GM19238 (cell line): ENCODE measurements at regions not wholly inside any gene's neighbourhood (a gene's known extent, or its start where the extent isn't known, plus 50 kb on each side); places are given as distances from the start of the nearest gene placed in this dataset.
"Not testable (repeated sequence)": the region's sequence is repeated elsewhere in the genome, so short reads cannot be mapped to it uniquely, and the experiment has no call there.

Experiments
- DNase-seq: peaks from one replicate; pipeline ENCODE4 v3.0.0; 2011; ENCODE audit warnings: low spot score; ENCODE audit not compliant: insufficient read length

DNA sequence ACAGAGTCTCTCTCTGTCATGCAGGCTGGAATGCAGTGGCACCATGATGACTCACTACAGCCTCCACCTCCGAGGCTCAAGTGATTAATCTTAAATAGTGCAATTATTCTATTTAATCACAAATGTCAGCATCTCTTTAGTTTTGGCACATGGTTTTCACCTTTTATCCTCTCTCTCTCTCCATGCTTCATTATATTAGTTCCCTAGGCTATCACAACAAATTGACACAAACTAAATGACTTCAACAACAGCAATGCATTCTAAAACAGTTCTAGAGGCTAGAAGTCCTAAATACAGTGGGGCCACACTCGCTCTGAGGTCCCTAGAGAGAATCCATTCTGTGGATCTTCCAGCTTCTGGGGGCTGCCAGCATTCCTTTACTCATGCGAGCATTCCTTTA, 178.2 kb upstream of the ZNG1F start:
- DNase-seq = not testable (repeated sequence)

DNA sequence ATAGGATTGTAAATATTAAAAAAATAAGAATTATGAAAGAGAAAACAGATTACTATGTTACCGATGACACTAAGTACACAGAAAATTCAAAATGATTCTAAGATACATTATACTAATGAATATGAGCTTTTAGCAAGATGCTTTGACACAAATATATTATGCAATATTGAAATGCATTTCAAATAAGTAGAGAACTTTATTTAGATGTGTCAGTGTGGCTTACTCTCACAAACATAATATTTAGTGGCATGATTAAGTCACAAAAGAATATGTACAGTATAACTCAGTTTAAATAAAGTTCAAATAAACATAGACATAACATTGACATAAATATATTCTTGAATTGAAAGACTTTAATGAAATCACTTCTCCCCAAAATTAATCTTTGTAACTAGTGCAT, 172.7 kb upstream of the ZNG1F start:
- not testable (repeated sequence) for DNase-seq

DNA sequence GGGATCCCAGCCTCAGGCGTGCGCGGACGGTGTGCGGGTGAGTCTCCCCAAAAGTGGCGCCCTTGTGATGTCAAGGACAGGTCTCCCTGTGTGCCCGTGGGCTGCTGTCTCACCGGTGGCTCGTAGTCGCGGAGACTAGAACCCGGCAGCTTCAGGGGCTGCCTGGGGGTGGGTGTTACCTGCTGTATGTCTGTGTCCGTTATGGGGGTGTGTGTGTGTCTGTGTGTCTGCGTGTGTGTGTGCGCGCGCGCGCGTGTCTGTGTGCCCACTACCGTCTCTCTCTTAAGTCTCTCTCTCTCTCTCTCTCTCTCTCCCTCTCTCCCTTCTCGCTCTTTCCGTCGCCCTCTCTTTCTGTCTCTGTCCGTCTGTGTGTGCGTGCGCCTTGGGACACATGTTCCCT, 170.0 kb upstream of the ZNG1F start:
- DNase-seq = not testable (repeated sequence)

DNA sequence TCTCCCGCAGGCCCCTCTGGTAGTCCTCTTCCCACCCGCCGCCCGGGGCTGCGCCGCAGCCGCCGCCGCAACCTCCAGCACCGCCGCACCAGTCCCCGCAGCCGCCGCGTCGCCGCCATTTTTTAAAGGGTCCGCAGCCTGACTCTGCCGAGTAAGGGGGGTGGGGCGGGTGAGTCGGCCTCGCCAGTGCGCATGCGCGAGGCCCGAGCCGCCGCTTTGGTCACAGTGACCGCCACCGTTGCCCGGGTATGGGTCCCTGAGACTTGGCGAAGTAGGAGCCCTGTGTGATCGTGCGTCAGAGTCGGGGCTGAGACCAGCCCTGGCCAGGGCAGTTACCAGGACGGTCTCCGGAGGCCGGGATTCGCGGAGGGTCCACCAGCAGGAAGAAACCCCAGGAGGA, 169.6 kb upstream of the ZNG1F start:
- not testable (repeated sequence) for DNase-seq

DNA sequence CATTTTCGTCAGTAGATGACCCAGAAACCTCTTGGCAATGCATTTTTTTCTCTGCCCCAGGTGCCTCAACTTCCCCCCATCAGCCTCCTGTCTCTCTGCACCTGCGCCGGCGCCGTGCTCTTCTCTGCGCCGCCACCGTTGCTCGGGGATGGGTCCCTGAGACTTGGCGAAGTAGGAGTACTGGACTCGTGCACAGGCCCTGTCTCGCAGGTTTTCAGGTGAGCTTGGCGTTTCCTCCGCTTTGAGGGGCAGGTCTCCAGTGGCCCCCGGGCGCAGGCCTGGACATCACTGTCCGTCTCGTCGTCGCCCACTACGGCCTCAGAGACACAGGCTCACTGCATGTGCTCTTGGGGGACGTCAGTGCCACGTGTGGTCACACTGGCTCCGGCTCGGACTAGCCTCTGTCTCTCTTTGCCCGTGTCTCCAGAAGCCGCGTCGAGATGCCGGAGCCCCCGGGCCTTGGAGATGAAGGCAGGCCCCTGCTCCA, 168.8 kb upstream of the ZNG1F start:
- DNase-seq = not testable (repeated sequence)

DNA sequence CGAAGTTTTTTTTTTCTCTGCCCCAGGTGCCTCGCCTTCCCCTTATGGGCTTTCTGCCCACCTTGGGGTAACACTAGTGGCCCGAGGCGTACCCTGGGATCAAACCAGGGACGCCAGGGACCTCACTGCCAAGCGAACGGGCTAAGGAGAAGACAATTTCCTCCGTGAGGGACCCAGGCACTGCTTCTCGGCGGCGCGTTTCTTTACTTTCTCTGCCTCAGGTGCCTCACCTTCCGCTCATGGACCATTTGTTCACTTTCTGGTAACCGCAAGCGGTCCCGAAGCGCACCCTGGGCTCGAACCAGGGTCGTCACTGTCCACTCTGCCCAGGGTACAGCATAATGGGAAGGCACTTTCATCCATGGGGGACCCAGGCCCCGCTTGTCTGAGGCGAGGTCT, 168.2 kb upstream of the ZNG1F start:
- not testable (repeated sequence) for DNase-seq

DNA sequence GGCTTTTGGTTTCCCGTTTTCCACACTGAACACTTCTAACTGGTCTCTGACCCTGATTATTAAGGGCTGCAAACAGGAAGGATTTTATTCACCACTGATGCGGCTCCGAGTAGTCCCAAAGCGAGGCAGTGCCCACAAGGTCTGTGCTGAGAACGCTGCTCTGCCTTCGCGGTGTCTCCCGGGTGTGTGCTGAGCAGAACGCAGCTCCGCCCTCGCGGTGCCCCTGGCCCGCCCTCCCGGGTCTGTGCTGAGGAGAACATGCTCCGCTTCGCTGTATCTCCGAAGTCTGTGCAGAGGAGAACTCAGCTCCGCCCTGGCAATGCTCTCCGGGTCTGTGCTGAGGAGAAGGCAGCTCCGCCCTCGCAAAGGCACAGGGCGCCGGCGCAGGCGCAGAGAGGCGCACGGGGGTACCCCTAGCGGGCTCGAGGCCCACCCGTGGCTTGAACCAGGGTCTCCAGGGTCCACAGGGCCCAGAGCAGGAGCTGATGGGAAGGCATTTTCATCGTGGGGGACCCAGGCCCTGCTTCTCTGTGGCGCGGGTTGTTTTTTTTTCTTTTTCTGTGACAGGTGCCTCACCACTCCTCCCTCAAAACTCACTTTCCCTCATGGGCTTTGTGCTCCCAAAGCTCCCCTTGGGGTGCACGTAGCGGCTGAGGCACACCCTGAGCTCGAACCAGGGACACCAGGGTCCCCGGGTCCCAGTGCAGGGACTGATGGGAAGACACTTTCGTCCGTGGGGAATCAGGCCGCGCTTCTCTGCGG, 167.7 kb upstream of the ZNG1F start:
- DNase-seq = not testable (repeated sequence)

DNA sequence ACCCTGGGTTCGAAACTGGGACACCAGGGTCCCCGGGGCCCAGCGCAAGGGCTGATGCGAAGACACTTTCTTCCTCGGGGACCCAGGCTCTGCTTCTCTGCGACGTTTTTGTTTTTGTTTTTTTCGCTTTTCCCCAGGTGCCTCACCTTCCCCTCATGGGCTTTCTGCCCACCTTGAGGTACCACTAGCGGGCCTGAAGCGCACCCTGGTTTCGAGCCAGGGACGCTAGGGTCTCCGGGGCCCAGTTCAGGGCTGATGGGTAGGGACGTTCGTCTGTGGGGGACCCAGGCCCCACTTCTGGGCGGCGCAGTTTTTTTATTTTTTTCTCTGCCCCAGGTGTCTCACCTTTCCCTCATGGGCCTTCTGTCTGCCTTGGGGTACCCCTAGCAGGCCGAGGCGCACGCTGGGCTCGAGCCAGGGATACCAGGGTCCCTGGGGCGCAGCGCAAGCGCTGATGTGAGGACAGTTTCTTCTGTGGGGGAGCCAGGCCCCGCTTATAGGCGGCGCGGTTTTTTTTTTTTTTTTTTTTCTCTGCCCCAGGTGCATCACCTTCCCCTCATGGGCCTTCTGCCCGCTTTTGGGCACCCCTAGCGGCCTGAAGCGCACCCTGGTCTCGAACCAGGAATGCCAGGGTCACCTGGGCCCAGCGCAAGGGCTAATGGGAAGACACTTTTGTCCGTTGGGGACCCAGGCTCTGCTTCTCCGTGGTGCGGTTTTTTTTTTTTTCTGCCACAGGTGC, 166.8 kb upstream of the ZNG1F start:
- DNase-seq = not testable (repeated sequence)

DNA sequence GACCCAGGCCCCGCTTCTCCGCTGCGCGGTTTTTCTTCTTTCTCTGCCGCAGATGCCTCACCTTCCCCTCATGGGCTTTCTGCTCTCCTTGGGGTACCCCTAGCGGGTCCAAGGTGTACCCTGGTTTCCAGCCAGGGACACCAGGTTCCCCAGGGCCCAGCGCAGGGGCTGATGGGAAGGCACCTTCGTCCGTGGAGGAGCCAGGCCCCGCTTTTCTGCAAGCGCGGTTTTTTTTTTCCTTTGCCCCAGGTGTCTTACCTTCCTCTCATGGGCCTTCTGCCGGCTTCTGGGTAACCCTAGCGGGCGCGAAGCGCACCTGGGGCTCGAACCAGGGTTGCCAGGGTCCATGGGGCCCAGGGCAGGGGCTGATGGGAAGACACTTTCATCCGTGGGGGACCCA, 165.9 kb upstream of the ZNG1F start:
- not testable (repeated sequence) for DNase-seq

DNA sequence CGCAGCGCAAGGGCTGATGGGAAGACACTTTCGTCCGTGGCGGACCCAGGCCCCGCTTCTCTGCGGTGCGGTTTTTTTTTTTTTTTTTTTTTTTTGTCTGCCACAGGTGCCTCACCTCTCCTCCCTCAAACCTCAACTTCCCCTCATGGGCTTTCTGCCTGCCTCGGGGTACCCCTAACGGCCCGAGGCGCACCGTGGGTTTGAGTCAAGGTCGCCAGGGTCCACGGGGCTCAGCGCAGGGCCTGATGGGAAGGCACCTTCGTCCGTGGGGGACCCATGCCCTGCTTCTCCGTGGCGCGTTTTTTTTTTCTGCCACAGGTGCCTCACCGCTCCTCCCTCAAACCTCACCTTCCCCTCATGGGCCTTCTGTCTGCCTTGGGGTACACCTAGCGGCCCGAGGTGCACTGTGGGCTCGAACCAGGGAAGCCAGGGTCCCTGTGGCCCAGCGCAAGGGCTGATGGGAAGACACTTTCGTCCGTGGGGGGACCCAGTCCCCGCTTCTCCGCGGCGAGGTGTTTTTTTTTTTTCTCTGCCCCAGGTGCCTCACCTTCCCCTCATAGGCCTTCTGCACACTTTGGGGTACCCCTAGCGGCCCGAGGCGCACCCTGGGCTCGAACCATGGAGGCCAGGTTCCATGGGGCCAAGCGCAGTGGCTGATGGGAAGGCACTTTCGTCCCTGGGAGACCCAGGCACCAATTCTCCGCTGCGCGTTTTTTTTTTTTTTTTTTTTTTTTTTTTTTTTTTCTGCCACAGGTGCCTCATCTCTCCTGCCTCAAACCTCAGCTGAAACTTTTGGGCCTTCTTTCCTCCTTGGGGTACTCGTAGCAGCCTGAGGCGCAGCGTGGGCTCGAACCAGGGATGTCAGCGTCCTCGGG, 165.2 kb upstream of the ZNG1F start:
- not testable (repeated sequence) for DNase-seq

DNA sequence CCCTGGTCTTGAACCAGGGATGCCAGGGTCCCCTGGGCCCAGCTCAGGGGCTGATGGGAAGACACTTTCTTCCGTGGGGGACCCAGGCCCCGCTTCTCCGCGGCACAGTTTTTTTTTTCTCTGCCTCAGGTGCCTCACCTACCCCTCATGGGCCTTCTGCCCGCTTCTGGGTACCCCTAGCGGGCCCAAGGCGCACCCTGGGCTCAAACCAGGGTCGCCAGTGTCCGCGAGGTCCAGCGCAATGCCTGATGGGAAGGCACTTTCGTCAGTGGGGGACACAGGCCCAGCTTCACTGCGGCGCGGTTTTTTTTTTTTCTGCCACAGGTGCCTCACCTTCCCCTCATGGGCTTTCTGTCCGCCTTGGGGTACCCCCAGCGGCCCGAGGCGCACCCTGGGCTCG, 163.9 kb upstream of the ZNG1F start:
- DNase-seq = not testable (repeated sequence)

DNA sequence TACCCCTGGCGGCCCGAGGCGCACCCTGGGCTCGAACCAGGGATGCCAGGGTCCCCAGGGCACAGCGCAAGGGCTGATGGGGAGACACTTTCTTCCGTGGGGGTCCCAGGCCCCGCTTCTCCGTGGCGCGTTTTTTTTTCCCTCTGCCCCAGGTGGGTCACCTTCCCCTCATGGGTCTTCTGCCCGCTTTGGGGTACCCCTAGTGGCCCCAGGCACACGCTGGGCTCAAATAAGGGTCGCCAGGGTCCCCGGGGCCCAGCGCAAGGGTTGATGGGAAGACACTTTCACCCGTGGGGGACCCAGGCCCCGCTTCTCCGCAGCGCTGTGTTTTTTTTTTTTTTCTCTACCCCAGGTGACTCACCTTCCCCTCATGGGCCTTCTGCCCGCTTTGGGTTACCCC, 163.3 kb upstream of the ZNG1F start:
- not testable (repeated sequence) for DNase-seq

DNA sequence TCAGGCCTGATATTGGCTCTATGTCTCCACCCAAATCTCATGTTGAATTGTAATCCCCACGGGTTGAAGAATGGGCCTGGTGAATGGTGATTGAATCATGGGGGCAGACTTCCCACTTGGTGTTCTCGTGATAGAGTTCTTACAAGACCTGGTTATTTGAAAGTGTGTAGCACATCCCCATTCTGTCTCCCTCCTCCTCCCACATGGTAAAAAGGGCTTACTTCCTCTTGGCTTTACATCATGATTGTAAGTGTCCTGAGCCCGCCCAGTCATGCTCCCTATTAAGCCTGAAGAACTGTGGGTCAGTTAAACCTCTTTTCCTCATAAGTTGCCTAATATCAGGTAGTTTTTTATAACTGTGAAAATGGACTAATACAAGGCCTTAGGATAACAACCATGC, 158.8 kb upstream of the ZNG1F start:
- not testable (repeated sequence) for DNase-seq

DNA sequence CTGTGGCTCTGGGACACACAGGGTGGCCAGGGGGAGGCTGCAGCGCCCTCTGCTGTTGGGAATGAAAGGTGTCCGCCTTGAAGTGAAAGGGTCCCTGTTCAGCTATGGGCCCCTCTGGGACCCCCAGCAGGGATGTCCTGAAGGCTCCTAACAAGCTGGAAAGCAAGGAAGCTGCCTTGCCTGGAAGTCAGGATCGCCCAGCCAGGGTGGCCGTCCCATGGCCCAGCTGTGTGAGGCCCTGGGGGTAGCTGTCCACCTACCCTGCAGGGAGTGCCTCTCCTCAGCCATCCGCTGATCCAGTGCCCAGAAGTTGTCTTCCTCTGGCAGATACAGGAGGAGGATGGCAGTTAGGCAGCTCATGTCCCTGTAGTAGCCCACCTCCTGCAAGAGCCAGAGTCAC, 143.4 kb upstream of the ZNG1F start:
- not testable (repeated sequence) for DNase-seq

DNA sequence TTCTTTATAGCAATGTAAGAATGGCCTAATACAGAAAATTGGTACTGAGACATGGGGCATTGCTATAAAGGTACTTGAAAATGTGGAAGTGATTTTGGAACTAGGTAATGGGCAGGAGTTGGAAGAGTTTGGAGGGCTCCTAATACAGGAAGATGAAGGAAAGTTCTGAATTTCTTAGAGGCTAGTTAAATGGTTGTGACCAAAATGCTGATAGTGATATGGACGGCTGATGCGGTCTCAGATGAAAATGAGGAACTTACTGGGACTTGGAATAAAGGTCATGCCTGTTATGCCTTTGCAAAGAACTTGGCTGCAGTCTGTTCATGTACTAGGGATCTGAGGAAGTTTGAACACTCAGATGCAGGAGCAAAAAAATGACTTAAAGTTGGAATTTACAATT, 132.2 kb upstream of the ZNG1F start:
- not testable (repeated sequence) for DNase-seq

DNA sequence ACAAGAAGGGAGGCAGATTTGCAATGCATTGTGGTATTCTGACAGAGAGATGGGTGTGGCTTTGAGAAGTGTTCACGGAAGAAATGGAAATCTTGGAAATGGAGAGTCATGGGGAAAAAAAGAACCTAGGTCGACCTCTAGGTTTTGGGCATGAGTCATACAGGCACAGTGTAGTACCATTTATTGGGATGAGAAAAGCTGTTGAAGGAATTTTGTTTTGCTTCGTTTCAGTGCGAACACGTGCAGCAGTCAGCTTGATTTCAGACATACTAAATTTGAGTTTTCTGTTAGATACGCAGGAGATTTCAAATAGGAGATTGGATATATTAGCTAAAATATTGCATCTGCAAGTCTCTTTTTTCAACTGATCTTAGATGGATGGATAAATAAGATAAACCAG, 119.8 kb upstream of the ZNG1F start:
- DNase-seq = not testable (repeated sequence)

DNA sequence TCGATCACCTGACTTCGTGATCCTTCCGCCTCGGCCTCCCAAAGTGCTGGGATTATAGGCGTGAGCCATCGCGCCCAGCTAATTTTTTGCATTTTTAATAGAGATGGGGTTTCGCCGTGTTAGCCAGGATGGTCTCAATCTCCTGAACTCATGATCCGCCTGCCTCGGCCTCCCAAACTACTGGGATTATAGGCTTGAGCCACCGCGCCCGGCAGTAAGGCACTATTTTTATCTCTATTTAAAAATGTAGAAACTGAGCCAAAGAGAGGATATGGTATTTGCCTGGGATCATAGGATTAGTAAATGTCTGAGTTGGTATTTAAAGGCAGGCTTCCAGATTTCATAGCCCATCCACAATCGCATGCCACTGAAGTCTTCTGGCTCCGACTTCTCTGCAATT, 96.6 kb upstream of the ZNG1F start:
- not testable (repeated sequence) for DNase-seq

DNA sequence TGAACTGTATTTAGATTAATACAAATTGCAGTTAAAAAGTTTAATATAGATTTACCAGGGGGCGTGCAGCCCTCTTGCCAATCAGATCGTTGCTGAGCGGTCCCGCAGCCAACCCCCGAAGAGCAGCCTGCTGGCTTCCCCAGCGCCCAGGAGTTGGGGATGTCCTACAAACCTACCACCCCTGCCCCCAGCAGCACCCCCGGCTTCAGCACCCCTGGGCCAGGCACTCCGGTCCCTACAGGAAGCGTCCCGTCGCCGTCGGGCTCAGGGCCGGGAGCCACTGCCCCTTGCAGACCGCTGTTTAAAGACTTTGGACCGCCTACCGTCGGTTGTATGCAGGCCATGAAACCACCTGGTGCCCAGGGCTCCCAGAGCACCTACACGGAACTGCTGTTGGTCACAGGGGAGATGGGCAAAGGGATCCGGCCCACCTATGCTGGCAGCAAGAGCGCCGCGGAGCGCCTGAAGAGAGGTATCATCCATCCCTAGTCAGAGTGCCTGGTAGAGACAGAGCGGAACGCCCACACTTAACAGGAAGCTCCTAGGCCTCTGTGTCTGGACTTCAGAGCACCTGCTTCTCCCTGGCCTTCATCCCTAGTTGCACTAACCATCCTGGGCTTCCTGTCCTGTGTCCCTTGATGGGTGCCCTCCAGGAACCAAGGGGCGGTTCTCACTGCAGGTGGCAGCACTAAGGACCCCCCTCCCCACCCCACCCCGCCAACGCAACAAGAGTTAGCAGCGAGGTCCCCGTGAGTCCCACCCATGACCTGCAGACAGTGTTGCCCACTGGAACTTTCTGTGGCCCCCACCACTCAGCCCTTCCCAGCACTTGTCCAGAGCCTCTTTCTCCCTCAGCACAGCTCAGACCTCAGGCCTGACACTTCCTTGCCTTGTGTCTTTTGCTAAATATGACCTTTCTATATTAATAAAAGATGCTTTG, 91.5 kb upstream of the ZNG1F start:
- DNase-seq = not testable (repeated sequence)

DNA sequence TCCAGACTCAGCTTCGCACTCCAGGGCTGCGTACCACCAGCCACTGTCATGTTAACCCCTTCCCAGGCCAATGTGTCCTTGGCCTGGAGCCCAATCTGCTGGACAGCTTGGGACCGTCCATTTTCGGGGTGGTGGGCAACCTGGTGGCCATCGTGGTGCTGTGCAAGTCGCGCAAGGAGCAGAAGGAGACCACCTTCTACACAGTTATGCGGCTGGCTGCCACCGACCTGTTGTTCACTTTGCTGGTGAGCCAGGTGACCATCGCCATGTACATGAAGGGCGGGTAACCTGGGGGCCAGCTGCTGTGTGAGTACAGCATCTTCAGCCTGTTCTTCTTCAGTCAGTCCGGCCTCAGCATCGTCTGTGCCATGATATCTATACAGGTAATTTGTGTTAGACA, 90.3 kb upstream of the ZNG1F start:
- not testable (repeated sequence) for DNase-seq

DNA sequence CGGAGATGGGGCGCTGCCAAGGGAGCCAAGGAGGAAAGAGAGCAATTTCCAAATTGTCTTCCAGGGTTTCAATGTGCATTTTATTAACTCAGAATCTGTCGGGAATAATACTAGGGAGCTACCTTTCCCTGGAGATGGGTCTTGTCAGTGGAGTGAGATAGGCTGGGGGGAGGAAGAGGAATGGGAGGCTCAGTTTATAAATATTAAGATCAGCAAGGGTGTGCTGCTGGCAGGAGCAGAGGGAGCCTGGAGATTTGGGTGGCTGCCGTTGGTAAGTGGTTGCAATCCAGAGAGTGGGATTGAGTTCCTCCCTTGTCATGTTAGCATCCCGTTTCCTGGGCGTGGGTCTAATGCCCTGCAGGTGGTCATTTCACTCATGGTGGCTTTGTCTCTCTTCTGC, 89.9 kb upstream of the ZNG1F start:
- not testable (repeated sequence) for DNase-seq
